ENCODE measurements at regions not wholly inside any gene's neighbourhood (a gene's known extent, or its start where the extent isn't known, plus 50 kb on each side); places are given as distances from the start of the nearest gene placed in this dataset.
"Not testable (repeated sequence)": the region's sequence is repeated elsewhere in the genome, so short reads cannot be mapped to it uniquely, and the experiment has no call there.

- H3K36me3 ChIP-seq (ENCODE audit: control insufficient read depth in 2 of 4, insufficient read depth in 4 of 4, low read length in 3 of 4); H3K79me2 ChIP-seq (ENCODE audit: control insufficient read depth in 1 of 2, insufficient read depth in 2 of 2, low read length in 2 of 2); H2BK12ac ChIP-seq (ENCODE audit: low read depth, low read length); H3K4me3 ChIP-seq (ENCODE audit: extremely low read depth in 1 of 4, insufficient read depth in 2 of 4, low read depth in 3 of 4, low read length in 4 of 4); POLR2A ChIA-PET (ENCODE audit: partially characterized antibody); H2BK120ac ChIP-seq (replicated peaks; ENCODE audit: low read depth, low read length); H3K18ac ChIP-seq (ENCODE audit: extremely low read depth, low read length); FAIRE-seq; H4K5ac ChIP-seq (ENCODE audit: insufficient read length, low read depth, low read length); DNase-seq (ENCODE audit: low read depth in 1 of 2, low spot score in 2 of 2); H3K23ac ChIP-seq (ENCODE audit: insufficient read length); H2BK20ac ChIP-seq (ENCODE audit: low read length); H3K4ac ChIP-seq (replicated peaks; ENCODE audit: insufficient read length, low read depth, low read length); H3K4me1 ChIP-seq (replicated peaks in 1 of 4; ENCODE audit: control insufficient read depth in 3 of 4, insufficient read depth in 4 of 4, low read length in 3 of 4); H2BK15ac ChIP-seq (ENCODE audit: low read length); H3K27ac ChIP-seq (ENCODE audit: low read depth, low read length); H3K4me2 ChIP-seq (ENCODE audit: insufficient read depth in 1 of 2, low read depth in 2 of 2, low read length in 2 of 2); H4K8ac ChIP-seq (ENCODE audit: extremely low read depth, insufficient read depth, low read length); H4K20me1 ChIP-seq (replicated peaks in 1 of 2; ENCODE audit: control insufficient read depth in 1 of 2, insufficient read depth in 2 of 2, low read length in 2 of 2); H2AK5ac ChIP-seq (ENCODE audit: low read depth, low read length); H3K56ac ChIP-seq (replicated peaks; ENCODE audit: insufficient read length, low read depth, low read length); CTCF ChIA-PET (ENCODE audit: partially characterized antibody); H2AFZ ChIP-seq (ENCODE audit: low read length); H3K79me1 ChIP-seq (ENCODE audit: low read depth, low read length); H3K14ac ChIP-seq (ENCODE audit: insufficient read length); H3K9ac ChIP-seq (replicated peaks in 1 of 4; ENCODE audit: extremely low read depth in 1 of 4, low read depth in 3 of 4, low read length in 3 of 4); H2BK5ac ChIP-seq (ENCODE audit: low read depth, low read length); H3K23me2 ChIP-seq (ENCODE audit: low read depth, low read length); H3K27me3 ChIP-seq (replicated peaks in 1 of 4; ENCODE audit: control insufficient read depth in 3 of 4, extremely low read depth in 1 of 4, insufficient read depth in 3 of 4, low read length in 3 of 4); H4K91ac ChIP-seq (replicated peaks; ENCODE audit: insufficient read length, low read length): not testable (repeated sequence)
- peak in 1 of 2 experiments; percentile 93; a peak in 1 of 3 replicates for TF ChIP-seq EP300 (IDR thresholded peaks at IDR 0.05; ENCODE audit: borderline replicate concordance in 1 of 2, low read depth in 2 of 2, low read length in 2 of 2)
- H3K9me3 ChIP-seq (ENCODE audit: insufficient read depth in 2 of 2, low read depth in 1 of 2, low read length in 1 of 2): peaks cover 10 to 22% of the 10 kb centered on the region in 2 experiments; a peak in 3 of 4 replicates
- WGBS, 2 experiments (ENCODE audit: extremely low coverage in 1 of 2, insufficient coverage in 1 of 2, insufficient read length in 1 of 2, insufficient replicate concordance in 2 of 2, low coverage in 1 of 2, low lambda C conversion rate in 2 of 2, missing lambda C conversion rate in 1 of 2): 96% methylated on average over 4 of the region's 4 CpGs; no CpG with 5 or more reads in 1 of the 2 experiments
Observed at GRCh38 chr1:173352635-173353034, 124.5 kb upstream of the PRDX6 start.

Data from H1 (cell line).